PC-3 (cell line): ENCODE measurements at regions not wholly inside any gene's neighbourhood (a gene's known extent, or its start where the extent isn't known, plus 50 kb on each side); places are given as distances from the start of the nearest gene placed in this dataset.

ENCODE experiments used
- ATAC-seq: fragments of 200-7000 bp; cut with Tn5 transposase; 2 replicates; pipeline ENCODE4 v1.9.1; 2020; ENCODE audit warnings: mild to moderate bottlenecking, moderate library complexity
- BruUV-seq: library from RNA; stranded (reverse); fragments of 400-500 nt; replicated peaks from 2 replicates; lab custom pipeline; 2021; lab: Mats Ljungman, UMichigan
- CTCF ChIA-PET: fragments of 300-600 bp; sonication (Branson Sonifier 250); formaldehyde crosslinking; loops from one replicate; lab custom pipeline; 2022; ENCODE audit warnings: antibody characterized with exemption; lab: Charles Lee
- POLR2A ChIA-PET: fragments of 300-600 bp; sonication (Branson Sonifier 250); formaldehyde crosslinking; loops from one replicate; lab custom pipeline; 2022; ENCODE audit warnings: antibody characterized with exemption; ENCODE audit not compliant: unreplicated experiment; lab: Charles Lee
- DNase-seq: peaks from one replicate; pipeline ENCODE4 v3.0.0-alpha.2; 2015
- H2AFZ ChIP-seq: fragments of 300-600 bp; sonication (generic); 2 replicates; pipeline ENCODE4 v1.6.0; 2016; ENCODE audit warnings: antibody characterized with exemption, low read length
- H3F3A ChIP-seq: fragments of 300-600 bp; sonication (generic); one replicate; pipeline ENCODE4 v1.6.0; 2017; ENCODE audit warnings: antibody characterized with exemption, low read length, control low read depth, mild to moderate bottlenecking; ENCODE audit not compliant: unreplicated experiment
- H3K27ac ChIP-seq: fragments of 300-600 bp; sonication (generic); 2 replicates; pipeline ENCODE4 v1.5.1; 2016; ENCODE audit warnings: mild to moderate bottlenecking, low read length
- H3K27me3 ChIP-seq: fragments of 300-600 bp; sonication (generic); 2 replicates; pipeline ENCODE4 v1.6.1; 2016; ENCODE audit warnings: low read length, mixed read lengths
- H3K36me3 ChIP-seq: fragments of 300-600 bp; sonication (generic); 2 replicates; pipeline ENCODE4 v1.6.1; 2016; ENCODE audit warnings: low read depth, mixed run types, low read length, mixed read lengths
- H3K4me1 ChIP-seq: fragments of 300-600 bp; sonication (generic); 2 replicates; pipeline ENCODE4 v1.5.1; 2016; ENCODE audit warnings: low read length; ENCODE audit not compliant: insufficient read depth
- H3K4me2 ChIP-seq: fragments of 300-600 bp; sonication (generic); 2 replicates; pipeline ENCODE4 v1.6.0; 2016; ENCODE audit warnings: low read length
- H3K4me3 ChIP-seq: fragments of 300-600 bp; sonication (generic); 2 replicates; pipeline ENCODE4 v1.5.1; 2016; ENCODE audit warnings: mild to moderate bottlenecking, low read length, mixed read lengths
- H3K79me2 ChIP-seq: fragments of 300-600 bp; sonication (generic); 2 replicates; pipeline ENCODE4 v1.6.1; 2017; ENCODE audit warnings: low read length, mixed read lengths
- H3K9ac ChIP-seq: fragments of 300-600 bp; sonication (generic); 2 replicates; pipeline ENCODE4 v1.6.0; 2016; ENCODE audit warnings: mild to moderate bottlenecking, low read length
- H3K9me2 ChIP-seq: fragments of 300-600 bp; sonication (generic); replicated peaks from 2 replicates; pipeline ENCODE4 v1.6.1; 2016; ENCODE audit warnings: mixed run types, low read length, mixed read lengths
- H3K9me3 ChIP-seq: fragments of 300-600 bp; sonication (generic); 2 replicates; pipeline ENCODE4 v1.6.1; 2016; ENCODE audit warnings: low read length, mixed read lengths
- H4K20me1 ChIP-seq: fragments of 300-600 bp; sonication (generic); 2 replicates; pipeline ENCODE4 v1.6.1; 2016; ENCODE audit warnings: low read length, mixed read lengths
- EZH2 ChIP-seq: fragments of 300-600 bp; sonication (generic); IDR thresholded peaks from one replicate; pipeline ENCODE4 v1.6.1; 2017; ENCODE audit warnings: antibody characterized with exemption, mild to moderate bottlenecking, low read length; ENCODE audit not compliant: unreplicated experiment
- EZH2phosphoT487 ChIP-seq: fragments of 300-600 bp; sonication (generic); IDR thresholded peaks from 2 replicates; pipeline ENCODE4 v1.6.1; 2018; ENCODE audit warnings: mild to moderate bottlenecking, antibody characterized with exemption, low read length, borderline replicate concordance
- intact Hi-C: fragments of 100-400 bp; cut with micrococcal nuclease; formaldehyde crosslinking; loops from 2 replicates; pipeline ENCODE4 v1.9.0; 2023
- TF ChIP-seq, protein P1 (sequence below): fragments of 300-600 bp; sonication (generic); conservative IDR thresholded peaks from 2 replicates; pipeline ENCODE4 v1.5.1; 2017; ENCODE audit warnings: antibody characterized with exemption, low read depth, mild to moderate bottlenecking, low read length

DNA sequence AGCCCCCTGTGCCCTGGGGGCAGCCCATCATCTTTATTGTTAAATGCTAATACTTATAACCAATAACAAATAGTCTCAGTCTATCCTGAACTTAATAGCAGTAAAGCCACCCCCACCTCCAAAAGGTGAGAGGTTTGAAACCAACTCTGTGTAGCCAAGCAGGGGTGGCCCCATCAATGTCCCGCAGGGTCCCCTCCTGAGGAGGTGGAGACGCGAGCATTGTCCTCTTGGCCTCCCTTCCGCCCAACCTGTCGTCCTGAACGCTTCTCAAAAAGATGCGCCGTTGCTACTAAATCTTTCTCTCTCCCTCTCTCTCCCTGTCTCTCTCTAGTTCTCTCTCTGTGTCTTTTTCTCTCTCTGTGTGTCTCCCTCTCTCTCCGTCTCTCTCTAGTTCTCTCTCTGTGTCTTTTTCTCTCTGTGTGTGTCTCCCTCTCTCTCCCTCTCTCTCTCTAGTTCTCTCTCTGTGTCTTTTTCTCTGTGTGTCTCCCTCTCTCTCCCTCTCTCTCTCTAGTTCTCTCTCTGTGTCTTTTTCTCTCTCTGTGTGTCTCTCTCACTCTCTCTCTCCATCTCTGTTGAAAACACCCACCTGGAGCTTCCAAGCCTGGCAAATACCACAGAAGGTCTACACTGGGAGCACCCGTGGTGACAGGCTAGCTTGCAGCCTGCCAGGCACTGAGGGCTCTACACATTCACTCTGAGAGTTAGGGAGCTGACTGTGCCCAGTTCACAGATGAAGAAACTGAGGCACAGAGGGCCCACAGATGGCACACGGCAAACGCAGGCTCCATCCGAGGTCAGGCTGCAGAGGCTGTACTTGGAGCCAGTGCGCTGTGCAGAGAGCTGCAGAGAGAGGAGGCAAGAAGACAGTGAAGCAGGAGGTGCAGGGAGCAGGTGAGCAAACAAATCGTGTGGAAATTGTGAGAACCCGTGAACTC lies 185.9 kb downstream of the C16orf95 start:
- intact Hi-C loops = no loop called here
- no peaks in the 10 kb centered on the region for H3K27me3 ChIP-seq
- no peak overlapping the region for H3K9ac ChIP-seq
- BruUV-seq = no TSS peak
- H2AFZ ChIP-seq = no peak overlapping the region
- H3K9me3 ChIP-seq = no peaks in the 10 kb centered on the region
- H3F3A ChIP-seq = no peaks in the 10 kb centered on the region
- no peaks in the 10 kb centered on the region for H3K9me2 ChIP-seq
- H3K4me2 ChIP-seq = no peak overlapping the region
- H4K20me1 ChIP-seq = no peaks in the 10 kb centered on the region
- POLR2A ChIA-PET = no interaction called here
- H3K79me2 ChIP-seq = no peaks in the 10 kb centered on the region
- ATAC-seq = no peak
- no peaks in the 10 kb centered on the region for H3K36me3 ChIP-seq
- H3K27ac ChIP-seq = no peak overlapping the region
- TF ChIP-seq EZH2phosphoT487 (no peak), EZH2 (no peak)
- TF ChIP-seq, protein P1, sequence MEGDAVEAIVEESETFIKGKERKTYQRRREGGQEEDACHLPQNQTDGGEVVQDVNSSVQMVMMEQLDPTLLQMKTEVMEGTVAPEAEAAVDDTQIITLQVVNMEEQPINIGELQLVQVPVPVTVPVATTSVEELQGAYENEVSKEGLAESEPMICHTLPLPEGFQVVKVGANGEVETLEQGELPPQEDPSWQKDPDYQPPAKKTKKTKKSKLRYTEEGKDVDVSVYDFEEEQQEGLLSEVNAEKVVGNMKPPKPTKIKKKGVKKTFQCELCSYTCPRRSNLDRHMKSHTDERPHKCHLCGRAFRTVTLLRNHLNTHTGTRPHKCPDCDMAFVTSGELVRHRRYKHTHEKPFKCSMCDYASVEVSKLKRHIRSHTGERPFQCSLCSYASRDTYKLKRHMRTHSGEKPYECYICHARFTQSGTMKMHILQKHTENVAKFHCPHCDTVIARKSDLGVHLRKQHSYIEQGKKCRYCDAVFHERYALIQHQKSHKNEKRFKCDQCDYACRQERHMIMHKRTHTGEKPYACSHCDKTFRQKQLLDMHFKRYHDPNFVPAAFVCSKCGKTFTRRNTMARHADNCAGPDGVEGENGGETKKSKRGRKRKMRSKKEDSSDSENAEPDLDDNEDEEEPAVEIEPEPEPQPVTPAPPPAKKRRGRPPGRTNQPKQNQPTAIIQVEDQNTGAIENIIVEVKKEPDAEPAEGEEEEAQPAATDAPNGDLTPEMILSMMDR = no peak
- CTCF ChIA-PET = no interaction called here
- H3K4me3 ChIP-seq = no peak overlapping the region
- H3K4me1 ChIP-seq = peaks cover 8% of the 10 kb centered on the region
- DNase-seq = no peak

DNA sequence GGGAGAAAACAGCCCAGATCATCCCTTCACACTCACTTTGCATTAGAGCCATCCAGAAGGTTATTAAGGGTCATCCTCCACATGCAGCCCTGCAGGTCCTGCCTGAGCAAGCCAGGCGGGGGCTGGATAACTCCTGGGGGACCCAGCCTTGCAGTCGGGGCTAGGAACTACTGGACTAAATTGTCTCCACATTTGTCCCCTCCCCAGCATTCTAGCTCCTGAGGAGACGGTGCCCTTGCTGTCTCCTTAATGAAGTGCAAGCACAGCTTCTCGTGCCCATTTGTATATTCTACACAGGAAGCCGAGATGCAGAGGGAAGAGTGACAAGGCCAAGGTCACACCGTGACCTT lies 185.2 kb downstream of the C16orf95 start:
- H3K79me2 ChIP-seq = no peaks in the 10 kb centered on the region
- no peak overlapping the region for H3K27ac ChIP-seq
- H3K9me3 ChIP-seq = no peaks in the 10 kb centered on the region
- H3K9ac ChIP-seq = no peak overlapping the region
- H3K4me3 ChIP-seq = no peak overlapping the region
- DNase-seq (no peak), ATAC-seq (no peak)
- intact Hi-C loops = no loop called here
- H3K4me2 ChIP-seq = no peak overlapping the region
- no peaks in the 10 kb centered on the region for H3K27me3 ChIP-seq
- H4K20me1 ChIP-seq = no peaks in the 10 kb centered on the region
- H2AFZ ChIP-seq = no peak overlapping the region
- H3K36me3 ChIP-seq = no peaks in the 10 kb centered on the region
- ChIA-PET CTCF (no interaction called here), POLR2A (no interaction called here)
- BruUV-seq = no TSS peak
- H3K9me2 ChIP-seq = no peaks in the 10 kb centered on the region
- no peaks in the 10 kb centered on the region for H3F3A ChIP-seq
- TF ChIP-seq EZH2phosphoT487 = no peak
- no peak for TF ChIP-seq EZH2
- TF ChIP-seq, protein P1 = no peak
- peaks cover 8% of the 10 kb centered on the region for H3K4me1 ChIP-seq

DNA sequence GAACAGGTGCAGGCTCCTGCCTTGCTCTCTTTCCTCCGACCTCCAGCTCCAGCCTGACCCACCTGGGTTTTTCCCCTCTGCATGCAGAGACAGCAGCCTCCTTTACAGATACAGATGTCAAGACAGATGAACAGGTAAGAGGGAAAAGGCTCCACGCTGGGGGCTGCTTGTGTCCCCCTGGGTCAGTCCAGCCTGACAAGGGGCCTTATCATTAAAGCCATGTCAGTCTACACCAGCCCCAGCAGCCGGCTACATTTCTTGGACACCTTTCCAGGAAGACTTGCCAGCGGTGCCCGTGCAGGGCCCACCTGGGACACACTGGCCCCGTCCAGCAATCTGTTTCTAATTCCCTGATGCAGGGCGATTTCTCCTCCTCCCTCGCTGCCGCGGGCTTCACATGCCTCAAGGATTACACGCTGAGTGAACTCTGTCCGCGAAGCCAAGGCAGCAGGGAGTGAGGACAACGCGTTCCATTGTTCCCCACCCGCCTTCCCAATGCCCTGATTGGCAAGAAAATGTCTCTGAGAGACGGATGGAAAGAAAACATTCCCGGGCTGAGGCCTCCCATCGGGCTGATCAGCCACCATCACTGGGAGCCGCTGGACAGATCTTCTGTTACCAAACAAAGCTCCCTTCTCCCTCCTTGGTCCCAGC lies 184.7 kb downstream of the C16orf95 start:
- ATAC-seq (no peak), DNase-seq (peak; percentile 49)
- H3K27ac ChIP-seq = no peak overlapping the region
- ChIA-PET CTCF (no interaction called here), POLR2A (no interaction called here)
- H3K4me2 ChIP-seq = no peak overlapping the region
- no peak overlapping the region for H3K9ac ChIP-seq
- TF ChIP-seq EZH2phosphoT487 = no peak
- TF ChIP-seq, protein P1 = no peak
- no peak for TF ChIP-seq EZH2
- no peaks in the 10 kb centered on the region for H3K9me3 ChIP-seq
- H3K36me3 ChIP-seq = no peaks in the 10 kb centered on the region
- intact Hi-C loops = no loop called here
- no peaks in the 10 kb centered on the region for H3K79me2 ChIP-seq
- H3K4me1 ChIP-seq = peaks cover 8% of the 10 kb centered on the region
- no peaks in the 10 kb centered on the region for H3F3A ChIP-seq
- no TSS peak for BruUV-seq
- H2AFZ ChIP-seq = no peak overlapping the region
- H3K27me3 ChIP-seq = no peaks in the 10 kb centered on the region
- no peak overlapping the region for H3K4me3 ChIP-seq
- H4K20me1 ChIP-seq = no peaks in the 10 kb centered on the region
- no peaks in the 10 kb centered on the region for H3K9me2 ChIP-seq
